Adrenal gland (tissue), 9 donors: ENCODE measurements at regions not wholly inside any gene's neighbourhood (a gene's known extent, or its start where the extent isn't known, plus 50 kb on each side); places are given as distances from the start of the nearest gene placed in this dataset.

Source experiments
- DNase-seq, 7 donors: peaks; one replicate each; pipeline ENCODE4 v3.0.0-alpha.2; 2019 to 2020
- H3K27ac ChIP-seq, 5 donors: fragments of 200-600 bp; sonication (generic) in 4 of 5; 1 replicate in 3 of 5; 2 replicates in 2 of 5; pipeline versions ENCODE4 v1.5.1 to v1.8.0; 2016 to 2020; ENCODE audit warnings: mild to moderate bottlenecking in 1 of 5
- H3K27me3 ChIP-seq: fragments of 200-600 bp; 2 replicates; pipeline ENCODE4 v1.8.0; 2021
- H3K36me3 ChIP-seq, 2 donors: fragments of 200-600 bp; replicated peaks in 1 of 2; 1 replicate in 1 of 2; 2 replicates in 1 of 2; pipeline versions ENCODE4 v1.5.1 to v1.8.0; 2018 to 2022
- H3K4me1 ChIP-seq, 2 donors: fragments of 200-600 bp; replicated peaks in 1 of 2; 1 replicate in 1 of 2; 2 replicates in 1 of 2; pipeline versions ENCODE4 v1.5.1 to v1.8.0; 2018 to 2021
- H3K4me3 ChIP-seq, 4 donors: fragments of 200-600 bp; sonication (generic) in 3 of 4; one replicate each; pipeline ENCODE4 v1.5.1; 2016 to 2018
- H3K9me3 ChIP-seq, 3 donors: fragments of 200-600 bp; sonication (generic) in 1 of 3; replicated peaks in 1 of 3; 1 replicate in 2 of 3; 2 replicates in 1 of 3; pipeline versions ENCODE4 v1.5.1 to v1.8.0; 2016 to 2021
- POLR2A ChIP-seq, 2 donors: fragments of 450-650 bp; IDR thresholded peaks; one replicate each; pipeline ENCODE4 v1.6.1; 2017; ENCODE audit warnings: antibody characterized with exemption in 2 of 2, mild to moderate bottlenecking in 2 of 2, moderate library complexity in 1 of 2
- WGBS, 4 donors: extraction: QIAGEN DNeasy Blood & Tissue Kit in 2 of 4; methylation state at CpG; one replicate each; pipeline versions ENCODE4 v1.1.5 to v1.1.7; 2013 to 2017; 5-methylcytosine and 5-hydroxymethylcytosine counted together
- intact Hi-C, 2 donors: fragments of 100-400 bp; cut with DNase I; formaldehyde crosslinking; loops; one replicate each; pipeline versions ENCODE4 v1.14.1 to v1.15.0; 2022 to 2023
- TF ChIP-seq, protein P1 (sequence below), 6 experiments: fragments of 450-650 bp in 4 of 6; fragments of 200-600 bp in 2 of 6; sonication (generic) in 1 of 6; IDR thresholded peaks; 1 replicate in 5 of 6; 2 replicates in 1 of 6; pipeline versions ENCODE4 v1.5.1 to v1.8.0; 2016 to 2021; ENCODE audit warnings: antibody characterized with exemption in 6 of 6, mild to moderate bottlenecking in 2 of 6, moderate library complexity in 1 of 6
- donor health status: healthy with polysubstance abuse.
- donor health status: Bipolar disorder and iron deficiency.
- donor health status: DM: yes; HTN: yes; CAD: no.
- donor health status: DM: no; HTN: no; CAD: no.
- donor health status: DM: no; HTN: no; CAD: no.

DNA sequence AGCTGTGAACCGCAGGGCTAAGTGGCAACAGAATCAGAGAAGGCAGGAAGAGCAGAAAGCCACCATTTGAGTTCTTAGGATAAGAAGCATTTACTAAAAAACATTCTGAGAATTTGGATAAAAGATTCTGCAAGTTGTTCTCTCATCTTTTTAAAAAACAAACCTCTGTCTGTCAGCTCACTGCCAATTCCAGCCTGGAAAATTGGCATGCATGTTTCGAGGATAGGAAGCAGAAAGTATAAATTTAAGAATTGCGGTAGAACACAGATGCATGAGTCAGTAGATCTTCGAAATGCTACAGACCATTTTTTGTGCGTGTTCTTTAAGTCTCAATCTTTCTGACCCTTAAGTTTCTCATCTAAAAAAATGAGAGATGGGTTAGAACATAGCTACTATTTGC, 544.5 kb upstream of the DAB1 start:
- Histone ChIP-seq H3K4me1 (no peaks in the 10 kb centered on the region), H3K27ac (no peak overlapping the region), H3K4me3 (no peak overlapping the region), H3K36me3 (no peaks in the 10 kb centered on the region), H3K27me3 (no peaks in the 10 kb centered on the region), H3K9me3 (no peaks in the 10 kb centered on the region)
- intact Hi-C loops = no loop called here
- no peak for TF ChIP-seq POLR2A (IDR thresholded peaks at IDR 0.05)
- TF ChIP-seq, protein P1, sequence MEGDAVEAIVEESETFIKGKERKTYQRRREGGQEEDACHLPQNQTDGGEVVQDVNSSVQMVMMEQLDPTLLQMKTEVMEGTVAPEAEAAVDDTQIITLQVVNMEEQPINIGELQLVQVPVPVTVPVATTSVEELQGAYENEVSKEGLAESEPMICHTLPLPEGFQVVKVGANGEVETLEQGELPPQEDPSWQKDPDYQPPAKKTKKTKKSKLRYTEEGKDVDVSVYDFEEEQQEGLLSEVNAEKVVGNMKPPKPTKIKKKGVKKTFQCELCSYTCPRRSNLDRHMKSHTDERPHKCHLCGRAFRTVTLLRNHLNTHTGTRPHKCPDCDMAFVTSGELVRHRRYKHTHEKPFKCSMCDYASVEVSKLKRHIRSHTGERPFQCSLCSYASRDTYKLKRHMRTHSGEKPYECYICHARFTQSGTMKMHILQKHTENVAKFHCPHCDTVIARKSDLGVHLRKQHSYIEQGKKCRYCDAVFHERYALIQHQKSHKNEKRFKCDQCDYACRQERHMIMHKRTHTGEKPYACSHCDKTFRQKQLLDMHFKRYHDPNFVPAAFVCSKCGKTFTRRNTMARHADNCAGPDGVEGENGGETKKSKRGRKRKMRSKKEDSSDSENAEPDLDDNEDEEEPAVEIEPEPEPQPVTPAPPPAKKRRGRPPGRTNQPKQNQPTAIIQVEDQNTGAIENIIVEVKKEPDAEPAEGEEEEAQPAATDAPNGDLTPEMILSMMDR (IDR thresholded peaks at IDR 0.05) = no peak
- DNase-seq = no peak
- WGBS, 4 donors = 77 to 80% (median 80%) methylated on average over 5 of the region's 5 CpGs

DNA sequence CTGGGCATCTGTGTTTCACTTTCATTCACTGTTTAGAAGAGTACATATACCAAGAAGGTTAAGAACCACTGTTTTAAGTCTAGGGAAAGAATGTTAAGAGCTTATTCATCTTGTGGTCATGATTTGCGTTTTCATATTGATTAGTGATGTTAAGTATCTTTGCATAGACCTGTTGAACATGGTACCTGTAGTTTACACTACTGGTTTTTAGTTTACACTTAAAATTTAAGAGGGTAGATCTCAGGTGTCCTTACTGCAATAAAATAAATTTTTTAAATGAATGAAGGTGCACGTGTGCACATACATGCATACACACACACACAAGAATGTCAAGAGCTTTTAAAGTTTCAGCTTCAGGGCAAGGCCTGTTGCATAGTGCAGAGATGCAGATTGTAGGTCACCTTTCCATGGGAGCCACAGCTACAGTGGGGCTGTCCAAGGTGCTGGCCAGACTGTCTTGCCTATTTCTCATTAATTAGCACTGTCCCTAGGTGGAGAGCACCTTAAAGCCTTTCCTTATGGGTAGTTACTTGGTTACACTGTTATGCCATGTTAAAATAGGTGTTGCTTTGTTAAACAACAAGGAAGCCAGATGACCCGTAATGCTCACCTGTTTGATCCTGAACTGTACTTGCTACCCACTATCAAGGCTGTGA, 543.0 kb upstream of the DAB1 start:
- H3K4me3 ChIP-seq = no peak overlapping the region

DNA sequence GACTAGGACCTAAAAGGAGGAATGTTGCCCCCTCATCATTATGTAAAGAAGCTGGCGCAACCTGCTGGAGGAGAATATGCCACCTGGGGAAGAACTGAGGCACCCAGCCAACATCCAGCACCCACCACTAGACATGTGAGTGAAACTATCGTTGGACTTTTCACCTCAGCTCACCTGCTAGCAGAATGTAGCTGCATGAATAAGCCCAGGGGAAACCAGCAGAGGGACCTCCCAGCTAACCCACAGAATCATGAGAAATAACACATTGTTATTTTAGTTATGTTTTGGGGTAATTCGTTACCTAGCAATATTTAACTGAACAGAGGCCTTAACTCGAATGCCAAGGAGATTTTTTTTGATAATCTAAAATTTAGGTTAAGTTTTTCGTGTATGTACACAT, 542.5 kb upstream of the DAB1 start:
- no peaks in the 10 kb centered on the region for H3K4me1 ChIP-seq
- no peaks in the 10 kb centered on the region for H3K9me3 ChIP-seq
- no peak for DNase-seq
- no peak overlapping the region for H3K4me3 ChIP-seq
- WGBS, 4 donors = 65 to 80% (median 75%) methylated on average over 5 of the region's 5 CpGs
- no peak overlapping the region for H3K27ac ChIP-seq
- intact Hi-C loops = no loop called here
- H3K27me3 ChIP-seq = no peaks in the 10 kb centered on the region
- TF ChIP-seq POLR2A (IDR thresholded peaks at IDR 0.05) = no peak
- TF ChIP-seq, protein P1 (IDR thresholded peaks at IDR 0.05) = no peak
- no peaks in the 10 kb centered on the region for H3K36me3 ChIP-seq

More for the DNA sequence above, 543.0 kb upstream of the DAB1 start:
- H3K27me3 ChIP-seq = no peaks in the 10 kb centered on the region
- DNase-seq = no peak
- no peaks in the 10 kb centered on the region for H3K36me3 ChIP-seq
- intact Hi-C loops = no loop called here
- whole genome bisulfite sequencing, 4 donors = 48 to 69% (median 67%) methylated on average over 3 of the region's 3 CpGs
- H3K9me3 ChIP-seq = no peaks in the 10 kb centered on the region
- no peak for TF ChIP-seq POLR2A (IDR thresholded peaks at IDR 0.05)
- TF ChIP-seq, protein P1 (IDR thresholded peaks at IDR 0.05) = no peak
- no peak overlapping the region for H3K27ac ChIP-seq
- H3K4me1 ChIP-seq = no peaks in the 10 kb centered on the region

DNA sequence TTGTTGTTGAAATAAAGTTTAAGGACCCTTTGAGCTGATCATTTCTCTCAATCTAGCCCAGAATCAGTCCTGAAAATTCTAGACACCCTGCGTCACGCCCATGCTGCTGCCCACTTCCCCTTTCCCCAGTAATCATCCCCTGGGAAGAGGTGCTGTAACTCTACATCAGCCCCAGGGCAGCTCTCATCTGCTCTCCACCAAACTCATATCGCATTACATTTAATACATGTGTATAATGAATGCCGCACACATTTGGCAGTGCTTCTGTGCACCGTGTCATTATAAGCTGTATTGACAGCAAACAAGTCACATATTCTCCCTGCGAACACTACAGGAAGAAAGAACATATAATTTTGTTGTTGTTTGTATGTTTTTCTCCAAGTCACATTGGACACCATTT, 539.7 kb upstream of the DAB1 start:
- intact Hi-C loops = no loop called here
- Histone ChIP-seq H3K36me3 (no peaks in the 10 kb centered on the region), H3K4me3 (no peak overlapping the region), H3K4me1 (no peaks in the 10 kb centered on the region), H3K9me3 (no peaks in the 10 kb centered on the region), H3K27me3 (no peaks in the 10 kb centered on the region), H3K27ac (no peak overlapping the region)
- no peak for DNase-seq
- WGBS, 4 donors = 75 to 87% (median 78%) methylated on average over 6 of the region's 6 CpGs
- TF ChIP-seq, protein P1 (IDR thresholded peaks at IDR 0.05) = no peak
- TF ChIP-seq POLR2A (IDR thresholded peaks at IDR 0.05) = no peak
